ENCODE measurements at regions not wholly inside any gene's neighbourhood (a gene's known extent, or its start where the extent isn't known, plus 50 kb on each side); places are given as distances from the start of the nearest gene placed in this dataset.

GRCh38 chr3:34319881-34320280 lies 521.5 kb downstream of the PDCD6IP start:
- H3K4me3 ChIP-seq (ENCODE audit: low read depth, low read length), result no peak overlapping the region
- no peak for DNase-seq (ENCODE audit: low read depth)
- TF ChIP-seq CTCF (IDR thresholded peaks at IDR 0.05; ENCODE audit: low read depth, low read length) (no peak), POLR2A (IDR thresholded peaks at IDR 0.05; ENCODE audit: extremely low read depth, insufficient read length) (no peak), MYC (IDR thresholded peaks at IDR 0.05; ENCODE audit: low read depth, low read length) (no peak)
- TF ChIP-seq, protein P1, sequence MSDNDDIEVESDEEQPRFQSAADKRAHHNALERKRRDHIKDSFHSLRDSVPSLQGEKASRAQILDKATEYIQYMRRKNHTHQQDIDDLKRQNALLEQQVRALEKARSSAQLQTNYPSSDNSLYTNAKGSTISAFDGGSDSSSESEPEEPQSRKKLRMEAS (IDR thresholded peaks at IDR 0.05; ENCODE audit: low read depth, low read length), result no peak

- H3K4me3 ChIP-seq (ENCODE audit: low read depth, low read length), result no peak overlapping the region
- DNase-seq (ENCODE audit: low read depth), result no peak
- TF ChIP-seq MYC (IDR thresholded peaks at IDR 0.05; ENCODE audit: low read depth, low read length), result no peak
These were observed 525.1 kb downstream of the PDCD6IP start for GRCh38 chr3:34323517-34323916.

- DNase-seq (ENCODE audit: low read depth), result no peak
- no peak for TF ChIP-seq MYC (IDR thresholded peaks at IDR 0.05; ENCODE audit: low read depth, low read length)
- no peak overlapping the region for H3K4me3 ChIP-seq (ENCODE audit: low read depth, low read length)
These were observed 548.2 kb downstream of the PDCD6IP start for GRCh38 chr3:34346656-34347055.

- no peak for DNase-seq (ENCODE audit: low read depth)
- H3K4me3 ChIP-seq (ENCODE audit: low read depth, low read length), result no peak overlapping the region
- TF ChIP-seq, protein P1 (IDR thresholded peaks at IDR 0.05; ENCODE audit: low read depth, low read length), result no peak
- TF ChIP-seq MYC (IDR thresholded peaks at IDR 0.05; ENCODE audit: low read depth, low read length), result no peak
- TF ChIP-seq CTCF (IDR thresholded peaks at IDR 0.05; ENCODE audit: low read depth, low read length), result no peak
- no peak for TF ChIP-seq POLR2A (IDR thresholded peaks at IDR 0.05; ENCODE audit: extremely low read depth, insufficient read length)
These were observed 553.7 kb downstream of the PDCD6IP start for GRCh38 chr3:34351882-34352777.

- H3K4me3 ChIP-seq (ENCODE audit: low read depth, low read length), result no peak overlapping the region
- no peak for DNase-seq (ENCODE audit: low read depth)
- TF ChIP-seq CTCF (IDR thresholded peaks at IDR 0.05; ENCODE audit: low read depth, low read length) (no peak), POLR2A (IDR thresholded peaks at IDR 0.05; ENCODE audit: extremely low read depth, insufficient read length) (no peak), MYC (IDR thresholded peaks at IDR 0.05; ENCODE audit: low read depth, low read length) (no peak)
- TF ChIP-seq, protein P1 (IDR thresholded peaks at IDR 0.05; ENCODE audit: low read depth, low read length), result no peak
These were observed 554.4 kb downstream of the PDCD6IP start for GRCh38 chr3:34352778-34353331.

GRCh38 chr3:34357461-34357860 lies 559.0 kb downstream of the PDCD6IP start:
- TF ChIP-seq MYC (IDR thresholded peaks at IDR 0.05; ENCODE audit: low read depth, low read length), result no peak
- TF ChIP-seq, protein P1 (IDR thresholded peaks at IDR 0.05; ENCODE audit: low read depth, low read length), result no peak
- no peak for TF ChIP-seq POLR2A (IDR thresholded peaks at IDR 0.05; ENCODE audit: extremely low read depth, insufficient read length)
- no peak overlapping the region for H3K4me3 ChIP-seq (ENCODE audit: low read depth, low read length)
- DNase-seq (ENCODE audit: low read depth), result no peak

- no peak for DNase-seq (ENCODE audit: low read depth)
- no peak overlapping the region for H3K4me3 ChIP-seq (ENCODE audit: low read depth, low read length)
- TF ChIP-seq MYC (IDR thresholded peaks at IDR 0.05; ENCODE audit: low read depth, low read length) (no peak), POLR2A (IDR thresholded peaks at IDR 0.05; ENCODE audit: extremely low read depth, insufficient read length) (no peak), CTCF (IDR thresholded peaks at IDR 0.05; ENCODE audit: low read depth, low read length) (no peak)
- TF ChIP-seq, protein P1 (IDR thresholded peaks at IDR 0.05; ENCODE audit: low read depth, low read length), result no peak
These were observed 560.6 kb downstream of the PDCD6IP start for GRCh38 chr3:34359064-34359463.
